Dermis microvascular lymphatic vessel endothelial cell (primary cell): ENCODE measurements at regions not wholly inside any gene's neighbourhood (a gene's known extent, or its start where the extent isn't known, plus 50 kb on each side); places are given as distances from the start of the nearest gene placed in this dataset.
A peak's percentile ranks its signal among the peaks of the same experiment; 100 is the strongest.

Experiments
- DNase-seq, 2 donors: peaks; one replicate each; pipeline versions ENCODE4 v3.0.0 to v3.0.0-alpha.2; 2010; ENCODE audit warnings: low read depth in 2 of 2

- no peak for DNase-seq
Measured at GRCh38 chr9:4384750-4385149, 84.9 kb upstream of the GLIS3 start.

- peak; percentile 27 to 58 for DNase-seq
Measured at GRCh38 chr9:4382722-4383317, 83.0 kb upstream of the GLIS3 start.

GRCh38 chr9:4381744-4382143 lies 81.9 kb upstream of the GLIS3 start:
- DNase-seq, result no peak

GRCh38 chr9:4380406-4380805 lies 80.5 kb upstream of the GLIS3 start:
- no peak for DNase-seq

GRCh38 chr9:4375424-4376200 lies 75.7 kb upstream of the GLIS3 start:
- peak; percentile 48 to 68 for DNase-seq

- peak; percentile 52 to 61 for DNase-seq
Measured at GRCh38 chr9:4371108-4371507, 71.2 kb upstream of the GLIS3 start.

GRCh38 chr9:4370501-4370900 lies 70.6 kb upstream of the GLIS3 start:
- DNase-seq, result no peak

GRCh38 chr9:4366591-4367330 lies 66.9 kb upstream of the GLIS3 start:
- DNase-seq, result peak; percentile 75 to 77

- no peak for DNase-seq
Measured at GRCh38 chr9:4365055-4365454, 65.2 kb upstream of the GLIS3 start.

GRCh38 chr9:4362281-4362680 lies 62.4 kb upstream of the GLIS3 start:
- peak; percentile 61 to 89 for DNase-seq

GRCh38 chr9:4359016-4359415 lies 59.1 kb upstream of the GLIS3 start:
- no peak for DNase-seq

- DNase-seq, result no peak
Measured at GRCh38 chr9:4357929-4358328, 58.1 kb upstream of the GLIS3 start.

GRCh38 chr9:4356306-4356705 lies 56.4 kb upstream of the GLIS3 start:
- peak; percentile 97 to 99 for DNase-seq

GRCh38 chr9:4353236-4353635 lies 53.4 kb upstream of the GLIS3 start:
- DNase-seq, result no peak

- DNase-seq, result no peak
Measured at GRCh38 chr9:4349816-4350418, 50.0 kb upstream of the GLIS3 start.
